T-helper 2 cell treated with Interferon-gamma antibody and Interleukin-4, amounts not matched to agents 5 μg/mL and 100 μg/mL, for 36 hours (primary cell): ENCODE measurements at regions not wholly inside any gene's neighbourhood (a gene's known extent, or its start where the extent isn't known, plus 50 kb on each side); places are given as distances from the start of the nearest gene placed in this dataset.

Source experiments
- DNase-seq: peaks from one replicate; pipeline ENCODE4 v3.0.0; 2021; ENCODE audit warnings: low spot score
- H3K27ac Mint-ChIP-seq: one replicate; pipeline ENCODE4 v1.8.0; 2021; ENCODE audit warnings: mild to moderate bottlenecking, mixed read lengths
- H3K27me3 Mint-ChIP-seq: one replicate; pipeline ENCODE4 v1.8.0; 2021; ENCODE audit warnings: low read depth, mixed read lengths
- H3K36me3 Mint-ChIP-seq: one replicate; pipeline ENCODE4 v1.8.0; 2021; ENCODE audit warnings: low read depth, mixed read lengths
- H3K4me1 Mint-ChIP-seq: one replicate; pipeline ENCODE4 v1.8.0; 2021; ENCODE audit warnings: low read depth, mixed read lengths
- H3K4me3 Mint-ChIP-seq: one replicate; pipeline ENCODE4 v1.8.0; 2022; ENCODE audit warnings: mild to moderate bottlenecking, moderate library complexity, mixed read lengths
- H3K9me3 Mint-ChIP-seq: one replicate; pipeline ENCODE4 v1.8.0; 2021; ENCODE audit warnings: mixed read lengths

- Mint-ChIP-seq H3K36me3 (no peaks in the 10 kb centered on the region), H3K9me3 (no peaks in the 10 kb centered on the region), H3K27ac (no peak overlapping the region), H3K27me3 (peaks cover 4% of the 10 kb centered on the region), H3K4me1 (no peaks in the 10 kb centered on the region), H3K4me3 (no peak overlapping the region)
- no peak for DNase-seq
Measured at GRCh38 chr3:150062492-150062891, 91.8 kb upstream of the PFN2 start.

GRCh38 chr3:150061288-150062024, 90.8 kb upstream of the PFN2 start:
- Mint-ChIP-seq H3K4me3 (no peak overlapping the region), H3K27ac (no peak overlapping the region), H3K27me3 (peaks cover 4% of the 10 kb centered on the region), H3K9me3 (no peaks in the 10 kb centered on the region), H3K4me1 (no peaks in the 10 kb centered on the region), H3K36me3 (no peaks in the 10 kb centered on the region)
- DNase-seq, result no peak

- H3K4me1 Mint-ChIP-seq, result no peaks in the 10 kb centered on the region
- no peaks in the 10 kb centered on the region for H3K36me3 Mint-ChIP-seq
- peaks cover 4% of the 10 kb centered on the region for H3K27me3 Mint-ChIP-seq
- no peak overlapping the region for H3K27ac Mint-ChIP-seq
- DNase-seq, result no peak
- no peak overlapping the region for H3K4me3 Mint-ChIP-seq
- H3K9me3 Mint-ChIP-seq, result no peaks in the 10 kb centered on the region
Measured at GRCh38 chr3:150059729-150060128, 89.0 kb upstream of the PFN2 start.

GRCh38 chr3:150059241-150059640, 88.5 kb upstream of the PFN2 start:
- Mint-ChIP-seq H3K27ac (no peak overlapping the region), H3K4me1 (no peaks in the 10 kb centered on the region), H3K9me3 (no peaks in the 10 kb centered on the region), H3K27me3 (peaks cover 4% of the 10 kb centered on the region), H3K4me3 (no peak overlapping the region), H3K36me3 (no peaks in the 10 kb centered on the region)
- no peak for DNase-seq

- H3K4me1 Mint-ChIP-seq, result no peaks in the 10 kb centered on the region
- H3K27ac Mint-ChIP-seq, result no peak overlapping the region
- no peak overlapping the region for H3K4me3 Mint-ChIP-seq
- no peaks in the 10 kb centered on the region for H3K27me3 Mint-ChIP-seq
- DNase-seq, result no peak
- no peaks in the 10 kb centered on the region for H3K9me3 Mint-ChIP-seq
- no peaks in the 10 kb centered on the region for H3K36me3 Mint-ChIP-seq
Measured at GRCh38 chr3:150057227-150057626, 86.5 kb upstream of the PFN2 start.

- no peak overlapping the region for H3K27ac Mint-ChIP-seq
- H3K4me1 Mint-ChIP-seq, result no peaks in the 10 kb centered on the region
- no peaks in the 10 kb centered on the region for H3K9me3 Mint-ChIP-seq
- no peaks in the 10 kb centered on the region for H3K36me3 Mint-ChIP-seq
- no peak overlapping the region for H3K4me3 Mint-ChIP-seq
- no peak for DNase-seq
- H3K27me3 Mint-ChIP-seq, result peaks cover 2% of the 10 kb centered on the region
Measured at GRCh38 chr3:150055332-150055731, 84.6 kb upstream of the PFN2 start.

- Mint-ChIP-seq H3K27ac (no peak overlapping the region), H3K27me3 (peaks cover 2% of the 10 kb centered on the region), H3K36me3 (no peaks in the 10 kb centered on the region), H3K4me3 (no peak overlapping the region), H3K9me3 (no peaks in the 10 kb centered on the region), H3K4me1 (no peaks in the 10 kb centered on the region)
- DNase-seq, result no peak
Measured at GRCh38 chr3:150054635-150055034, 83.9 kb upstream of the PFN2 start.

GRCh38 chr3:150050510-150050909, 79.8 kb upstream of the PFN2 start:
- DNase-seq, result no peak
- H3K27ac Mint-ChIP-seq, result no peak overlapping the region
- no peaks in the 10 kb centered on the region for H3K4me1 Mint-ChIP-seq
- H3K4me3 Mint-ChIP-seq, result no peak overlapping the region
- peaks cover 10% of the 10 kb centered on the region for H3K27me3 Mint-ChIP-seq
- H3K36me3 Mint-ChIP-seq, result no peaks in the 10 kb centered on the region
- H3K9me3 Mint-ChIP-seq, result no peaks in the 10 kb centered on the region

- H3K27me3 Mint-ChIP-seq, result peaks cover 15% of the 10 kb centered on the region
- H3K36me3 Mint-ChIP-seq, result no peaks in the 10 kb centered on the region
- no peaks in the 10 kb centered on the region for H3K4me1 Mint-ChIP-seq
- DNase-seq, result no peak
- H3K9me3 Mint-ChIP-seq, result no peaks in the 10 kb centered on the region
- H3K27ac Mint-ChIP-seq, result no peak overlapping the region
- H3K4me3 Mint-ChIP-seq, result no peak overlapping the region
Measured at GRCh38 chr3:150049317-150049716, 78.6 kb upstream of the PFN2 start.

GRCh38 chr3:150041877-150042276, 71.2 kb upstream of the PFN2 start:
- H3K27me3 Mint-ChIP-seq, result peaks cover 17% of the 10 kb centered on the region
- no peak for DNase-seq
- no peaks in the 10 kb centered on the region for H3K36me3 Mint-ChIP-seq
- H3K9me3 Mint-ChIP-seq, result peaks cover 7% of the 10 kb centered on the region
- no peak overlapping the region for H3K4me3 Mint-ChIP-seq
- no peak overlapping the region for H3K27ac Mint-ChIP-seq
- no peaks in the 10 kb centered on the region for H3K4me1 Mint-ChIP-seq

- H3K27ac Mint-ChIP-seq, result no peak overlapping the region
Measured at GRCh38 chr3:150040097-150040496, 69.4 kb upstream of the PFN2 start.

GRCh38 chr3:150038830-150039229, 68.1 kb upstream of the PFN2 start:
- no peak for DNase-seq
- no peaks in the 10 kb centered on the region for H3K4me1 Mint-ChIP-seq

More at GRCh38 chr3:150040097-150040496, 69.4 kb upstream of the PFN2 start:
- H3K4me1 Mint-ChIP-seq, result no peaks in the 10 kb centered on the region
- no peak for DNase-seq
- H3K27me3 Mint-ChIP-seq, result peaks cover 9% of the 10 kb centered on the region
- H3K4me3 Mint-ChIP-seq, result no peak overlapping the region
- H3K36me3 Mint-ChIP-seq, result no peaks in the 10 kb centered on the region
- peaks cover 7% of the 10 kb centered on the region for H3K9me3 Mint-ChIP-seq

GRCh38 chr3:150036780-150037179, 66.1 kb upstream of the PFN2 start:
- no peaks in the 10 kb centered on the region for H3K36me3 Mint-ChIP-seq
- DNase-seq, result no peak
- H3K27ac Mint-ChIP-seq, result no peak overlapping the region
- no peaks in the 10 kb centered on the region for H3K4me1 Mint-ChIP-seq
- no peak overlapping the region for H3K4me3 Mint-ChIP-seq
- peaks cover 7% of the 10 kb centered on the region for H3K27me3 Mint-ChIP-seq
- peaks cover 7% of the 10 kb centered on the region for H3K9me3 Mint-ChIP-seq

More at GRCh38 chr3:150038830-150039229, 68.1 kb upstream of the PFN2 start:
- H3K27ac Mint-ChIP-seq, result no peak overlapping the region
- no peaks in the 10 kb centered on the region for H3K36me3 Mint-ChIP-seq
- H3K9me3 Mint-ChIP-seq, result peaks cover 7% of the 10 kb centered on the region
- H3K4me3 Mint-ChIP-seq, result no peak overlapping the region
- H3K27me3 Mint-ChIP-seq, result peaks cover 5% of the 10 kb centered on the region

- no peak for DNase-seq
- H3K9me3 Mint-ChIP-seq, result peaks cover 2% of the 10 kb centered on the region
- peaks cover 3% of the 10 kb centered on the region for H3K27me3 Mint-ChIP-seq
- H3K4me1 Mint-ChIP-seq, result no peaks in the 10 kb centered on the region
- no peaks in the 10 kb centered on the region for H3K36me3 Mint-ChIP-seq
- no peak overlapping the region for H3K4me3 Mint-ChIP-seq
- H3K27ac Mint-ChIP-seq, result no peak overlapping the region
Measured at GRCh38 chr3:150035910-150036612, 65.4 kb upstream of the PFN2 start.
